ENCODE measurements at regions not wholly inside any gene's neighbourhood (a gene's known extent, or its start where the extent isn't known, plus 50 kb on each side); places are given as distances from the start of the nearest gene placed in this dataset.

DNA sequence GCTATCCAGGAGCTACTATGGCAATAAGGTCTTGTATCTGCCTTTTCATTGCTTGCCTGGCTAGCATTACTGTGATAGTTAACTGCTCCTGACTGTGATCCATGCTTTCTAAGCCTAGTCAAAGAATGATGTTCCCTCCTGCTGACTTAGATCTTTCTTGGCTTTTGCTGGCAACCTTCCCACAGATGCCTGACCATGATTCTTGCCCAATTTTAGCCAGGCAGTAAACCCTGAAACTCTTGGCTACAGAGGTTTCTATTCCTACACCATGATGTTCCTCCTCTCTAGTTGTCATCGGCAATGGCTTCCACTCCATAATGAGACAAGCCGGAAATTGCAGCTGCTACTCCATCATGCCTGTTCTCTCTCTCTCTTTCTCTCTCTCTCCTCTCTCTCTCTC is 238.1 kb downstream of the HAO1 start:
- DNase-seq (ENCODE audit: low read depth in 2 of 2) = no peak

DNA sequence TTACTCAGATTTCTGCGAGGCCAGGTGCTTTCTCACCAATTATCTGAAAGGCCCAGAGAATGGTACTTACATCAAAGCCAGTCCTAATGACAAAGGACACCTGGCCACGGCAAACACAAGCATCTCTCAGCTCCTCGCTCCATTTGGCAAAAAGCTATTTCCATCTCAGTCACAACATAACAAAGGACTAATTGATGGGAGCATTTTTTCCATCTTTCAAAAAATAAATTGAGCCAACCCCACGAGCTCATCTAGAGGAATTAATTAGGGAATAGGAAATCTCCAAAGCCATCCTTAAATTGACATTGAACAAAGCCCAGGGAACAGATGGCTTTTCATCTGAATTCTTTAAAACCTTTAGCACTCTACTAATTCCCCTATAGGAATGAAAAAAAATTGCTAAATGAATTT is 236.7 kb downstream of the HAO1 start:
- no peak for DNase-seq (ENCODE audit: low read depth in 2 of 2)

DNA sequence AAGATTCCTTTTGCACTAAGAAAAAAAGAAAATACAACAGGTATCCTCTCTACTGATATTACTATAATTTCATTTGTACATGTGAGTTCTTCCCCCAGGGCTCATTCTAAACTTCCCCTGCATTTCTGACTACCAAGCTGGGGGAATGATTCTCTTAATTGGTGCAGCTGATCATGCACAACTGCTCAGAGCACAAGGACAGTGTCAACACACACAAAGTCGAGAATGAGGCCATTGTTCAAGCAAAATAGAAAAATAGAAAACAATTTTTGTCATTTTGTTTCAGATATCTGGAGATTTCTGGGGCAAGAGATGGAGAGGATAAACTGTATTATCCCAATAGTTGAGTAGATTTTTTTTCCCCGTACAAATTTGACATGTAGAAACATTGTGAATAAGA is 236.3 kb downstream of the HAO1 start:
- no peak for DNase-seq (ENCODE audit: low read depth in 2 of 2)

DNA sequence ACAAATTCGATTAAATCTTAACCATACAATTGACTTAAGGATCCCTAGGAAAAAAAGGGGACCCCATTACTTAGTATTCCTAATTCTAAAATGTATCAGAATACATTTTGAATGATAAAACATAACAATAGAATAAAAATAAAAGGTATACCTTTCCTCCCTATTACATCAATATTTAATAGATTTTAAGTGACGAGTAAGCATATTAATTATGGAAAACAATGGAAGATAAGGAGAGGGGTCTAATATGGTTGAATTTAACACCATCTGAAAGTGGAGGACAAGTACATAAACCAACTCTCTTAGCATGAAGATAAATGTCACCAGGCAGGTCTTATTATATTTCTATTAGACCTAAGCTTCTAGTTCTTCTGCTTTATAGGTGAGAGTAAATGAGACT is 232.1 kb downstream of the HAO1 start:
- DNase-seq (ENCODE audit: low read depth in 2 of 2) = no peak

DNA sequence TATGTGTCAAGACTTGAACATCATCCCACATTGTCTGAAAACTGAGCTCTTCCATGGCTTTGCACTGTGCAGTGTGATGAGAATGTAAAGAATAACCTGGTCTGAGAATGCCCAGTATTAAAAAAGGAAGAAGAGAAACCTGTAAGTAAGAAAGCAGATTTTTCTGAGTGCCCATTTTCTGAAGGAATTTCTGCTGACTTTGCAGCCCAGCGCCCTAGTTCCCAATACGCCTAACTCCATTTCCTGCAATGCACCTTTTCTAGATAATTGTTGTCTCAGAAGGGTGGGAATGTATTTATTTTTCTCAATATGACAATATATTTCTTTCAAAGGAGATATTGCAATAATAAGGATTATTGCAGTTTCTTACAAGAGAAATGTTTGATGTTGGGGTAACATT is 231.5 kb downstream of the HAO1 start:
- DNase-seq (ENCODE audit: low read depth in 2 of 2) = no peak

DNA sequence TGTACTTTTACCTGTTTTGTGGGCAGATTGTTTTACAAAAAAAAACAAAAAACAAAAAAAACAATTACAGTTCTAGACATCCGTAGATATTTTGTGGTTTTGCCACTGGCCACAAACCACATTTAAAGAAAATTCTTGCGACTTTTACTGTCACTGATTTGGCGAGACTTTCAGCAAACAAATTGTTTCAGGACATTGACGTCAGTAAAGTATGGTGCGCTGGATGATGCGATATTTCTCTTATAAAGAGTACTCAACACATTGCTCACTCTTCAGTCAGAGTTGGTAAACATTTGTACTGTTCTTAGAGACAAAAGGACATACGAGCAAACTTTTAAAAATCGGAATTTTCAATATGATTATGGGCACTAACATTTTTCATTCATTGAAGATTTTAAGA is 229.8 kb downstream of the HAO1 start:
- DNase-seq (ENCODE audit: low read depth in 2 of 2) = no peak

DNA sequence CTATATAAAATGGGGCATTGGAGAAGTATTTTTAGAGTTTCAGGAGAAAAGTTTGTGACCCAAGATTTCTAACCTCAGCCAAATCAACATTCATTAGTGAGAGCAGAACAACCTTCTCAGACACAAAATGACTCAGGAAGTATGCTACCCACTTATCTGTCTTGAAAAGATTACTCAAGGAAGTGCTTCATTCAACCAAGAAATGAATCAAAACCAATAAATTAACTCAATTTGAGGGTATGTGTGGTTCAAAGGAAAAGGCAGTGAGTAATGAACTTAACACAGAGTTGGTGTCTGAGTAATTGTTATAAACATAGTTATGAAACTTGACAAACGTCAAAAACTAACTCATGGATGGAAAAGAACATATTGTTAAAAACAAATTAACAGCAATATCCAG is 227.6 kb downstream of the HAO1 start:
- no peak for DNase-seq (ENCODE audit: low read depth in 2 of 2)

DNA sequence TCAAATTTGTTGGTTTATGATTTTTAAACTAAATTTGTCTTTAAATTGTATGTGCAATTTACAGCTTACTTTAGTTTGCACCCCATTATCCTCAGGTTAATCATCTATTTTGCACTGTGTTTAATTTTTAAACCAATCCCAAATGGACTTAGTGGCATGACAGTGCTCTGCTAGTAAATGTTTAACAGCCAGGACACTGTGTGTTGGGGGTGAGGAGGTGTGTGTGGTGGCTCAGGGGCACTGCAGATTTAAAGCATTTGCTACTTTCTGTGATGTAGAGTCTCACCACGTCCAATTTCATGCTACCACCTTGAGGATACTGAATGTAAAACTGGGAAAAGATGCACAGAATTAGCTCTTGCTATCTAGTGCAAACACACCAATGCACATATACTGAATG is 225.7 kb downstream of the HAO1 start:
- no peak for DNase-seq (ENCODE audit: low read depth in 2 of 2)

DNA sequence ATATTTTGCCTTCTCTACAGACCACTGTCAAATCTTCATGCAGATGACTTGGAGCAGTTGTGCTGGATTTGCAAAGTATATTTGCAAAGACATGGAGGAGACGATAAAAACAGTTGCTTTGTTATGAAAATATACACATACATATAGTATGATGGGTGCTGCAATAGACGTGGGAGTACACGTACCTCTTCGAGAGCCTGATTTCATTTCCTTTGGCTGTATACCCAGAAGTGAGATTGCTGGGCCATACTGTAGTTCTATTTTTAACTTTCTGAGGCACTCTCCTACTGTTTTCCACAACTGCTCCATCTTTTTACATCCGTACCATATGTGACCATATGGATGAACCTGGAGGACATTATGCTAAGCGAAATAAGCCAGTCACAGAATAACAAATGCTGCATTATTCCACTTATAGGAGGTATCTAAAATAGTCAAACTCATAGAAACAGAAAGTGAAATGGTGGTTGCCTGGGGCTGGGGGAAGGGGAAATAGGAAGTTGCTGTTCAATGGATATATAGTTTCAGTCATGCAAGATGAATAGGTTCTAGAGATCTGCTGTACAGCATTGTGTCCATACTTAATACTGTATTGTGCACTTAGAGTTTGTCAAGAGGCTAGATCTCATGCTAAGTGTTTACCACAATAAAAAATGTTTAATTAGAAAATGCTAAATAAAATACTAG is 223.8 kb downstream of the HAO1 start:
- no peak for DNase-seq (ENCODE audit: low read depth in 2 of 2)

DNA sequence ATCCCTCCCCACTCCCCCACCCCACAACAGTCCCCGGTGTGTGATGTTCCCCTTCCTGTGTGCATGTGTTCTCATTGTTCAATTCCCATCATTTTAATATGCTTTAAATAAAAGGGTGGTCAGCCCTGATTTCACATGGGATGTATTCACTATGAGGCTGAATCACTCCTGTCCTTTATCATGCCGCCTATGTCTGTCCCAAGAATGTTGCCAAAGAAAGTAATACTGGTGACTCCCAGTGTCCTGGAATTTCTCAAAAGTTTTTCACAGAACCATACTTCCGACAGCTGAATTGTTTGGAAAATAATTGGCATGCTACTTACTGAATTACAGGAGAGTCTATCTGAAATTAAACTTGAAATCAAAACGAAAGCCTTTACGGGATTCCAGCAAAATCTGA is 217.7 kb downstream of the HAO1 start:
- no peak for DNase-seq (ENCODE audit: low read depth in 2 of 2)

DNA sequence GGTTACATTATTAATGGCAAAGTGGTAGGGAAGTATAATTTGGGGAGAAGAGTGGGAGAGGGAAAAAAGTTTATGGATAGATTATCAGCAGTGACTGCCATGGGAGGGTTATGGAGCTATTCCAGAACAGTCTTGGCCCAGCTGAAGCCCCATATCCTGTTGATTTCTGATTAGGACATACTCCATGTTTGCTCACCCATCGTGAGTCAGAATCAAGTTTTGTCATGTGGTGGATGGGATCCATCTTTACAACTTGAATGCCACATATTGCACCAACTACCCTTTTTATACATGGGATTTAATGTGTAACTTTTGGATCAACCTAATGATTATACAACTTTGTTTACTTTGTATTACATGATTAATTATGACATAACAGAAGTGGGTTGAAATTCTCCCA is 217.0 kb downstream of the HAO1 start:
- DNase-seq (ENCODE audit: low read depth in 2 of 2) = no peak

DNA sequence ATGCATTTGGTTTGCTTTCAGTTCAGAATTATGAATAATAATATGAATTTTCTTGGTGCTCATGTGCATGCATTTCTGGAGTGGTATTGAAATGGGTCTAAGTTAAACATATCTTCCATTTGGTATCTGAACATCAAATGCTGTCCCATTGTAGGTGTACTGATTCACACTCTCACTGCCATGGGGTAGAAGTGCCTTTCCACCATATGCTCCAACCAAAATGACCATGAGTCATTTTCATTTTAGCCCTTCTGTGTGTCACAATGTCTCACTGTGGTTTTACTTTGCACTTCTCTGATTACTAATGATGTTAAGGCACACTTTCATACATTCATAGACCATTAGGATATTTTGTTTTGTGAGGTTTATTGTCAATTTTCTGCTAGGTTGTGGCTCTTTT is 211.9 kb downstream of the HAO1 start:
- DNase-seq (ENCODE audit: low read depth in 2 of 2) = no peak

DNA sequence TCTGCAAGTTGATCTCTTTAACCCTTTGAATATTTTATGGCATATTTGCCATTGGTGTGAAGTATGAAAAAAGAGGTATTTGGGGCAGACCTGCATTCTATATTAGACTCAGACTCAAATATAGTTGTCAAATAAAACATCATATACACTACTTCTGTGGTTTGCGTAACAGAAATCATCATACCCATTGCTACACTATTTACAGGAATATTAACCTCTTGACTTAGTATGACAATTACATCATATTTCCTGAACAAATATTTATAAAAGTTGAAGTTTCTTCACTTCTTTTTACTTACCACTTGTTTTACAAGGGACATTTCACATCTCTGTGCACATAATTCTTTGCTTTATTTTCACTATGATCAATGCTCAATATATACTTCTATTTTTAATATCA is 206.0 kb downstream of the HAO1 start:
- DNase-seq (ENCODE audit: low read depth in 2 of 2) = no peak

DNA sequence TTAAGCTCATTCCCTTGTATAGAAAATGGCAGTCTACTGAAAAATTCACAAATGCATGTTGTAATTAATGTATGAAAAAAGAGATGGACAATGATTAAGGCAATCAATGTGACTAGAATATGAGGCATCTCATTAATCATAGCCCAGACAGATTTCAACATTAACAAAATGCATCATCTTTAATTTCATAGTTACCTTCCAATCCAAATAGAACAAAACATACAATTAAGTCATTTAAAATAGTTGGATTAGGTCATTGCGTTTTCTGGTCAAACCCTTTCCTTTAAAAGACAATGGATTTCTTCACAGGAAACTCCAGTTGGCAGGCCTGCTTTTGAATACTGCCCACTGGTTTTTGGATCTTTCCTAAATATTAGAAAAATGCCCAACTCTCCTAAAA is 203.9 kb downstream of the HAO1 start:
- no peak for DNase-seq (ENCODE audit: low read depth in 2 of 2)

DNA sequence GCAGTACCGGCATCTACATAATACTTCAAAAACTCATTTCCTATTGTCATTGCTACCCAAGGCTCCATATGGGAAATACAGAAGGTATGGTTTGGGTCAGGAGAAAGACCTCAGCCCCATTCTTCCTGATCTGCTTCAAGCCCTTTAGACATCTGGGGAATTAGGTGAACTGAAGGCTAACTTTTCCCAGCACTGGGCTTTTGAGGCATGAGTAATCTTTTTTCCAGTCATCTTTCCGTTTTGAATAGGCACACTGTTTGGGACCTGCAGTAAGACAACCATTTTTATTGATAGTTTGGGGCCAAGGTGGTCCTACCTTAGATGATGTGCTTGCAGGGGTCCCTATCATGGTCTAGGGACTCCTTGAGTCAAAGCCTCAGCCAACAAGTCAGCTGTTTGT is 198.4 kb downstream of the HAO1 start:
- no peak for DNase-seq (ENCODE audit: low read depth in 2 of 2)

DNA sequence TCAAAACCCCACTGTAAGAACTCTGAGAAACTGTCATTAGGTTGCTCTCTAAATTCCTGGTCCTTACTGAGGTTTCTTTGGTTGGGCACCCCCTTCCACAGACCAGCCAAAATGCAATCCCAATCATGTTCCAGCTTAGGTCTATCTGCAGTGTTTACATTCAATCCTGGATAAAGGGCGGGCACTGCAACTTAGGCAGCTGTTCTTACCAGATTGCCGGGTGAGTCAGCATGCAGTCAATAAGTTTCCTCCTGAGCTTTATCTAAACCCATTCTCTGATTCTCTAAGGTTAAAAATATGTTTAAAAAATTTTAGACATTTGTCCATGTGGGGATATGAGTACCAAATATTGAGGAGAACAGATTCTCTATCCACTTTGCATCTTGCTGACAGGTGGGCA is 197.8 kb downstream of the HAO1 start:
- no peak for DNase-seq (ENCODE audit: low read depth in 2 of 2)

DNA sequence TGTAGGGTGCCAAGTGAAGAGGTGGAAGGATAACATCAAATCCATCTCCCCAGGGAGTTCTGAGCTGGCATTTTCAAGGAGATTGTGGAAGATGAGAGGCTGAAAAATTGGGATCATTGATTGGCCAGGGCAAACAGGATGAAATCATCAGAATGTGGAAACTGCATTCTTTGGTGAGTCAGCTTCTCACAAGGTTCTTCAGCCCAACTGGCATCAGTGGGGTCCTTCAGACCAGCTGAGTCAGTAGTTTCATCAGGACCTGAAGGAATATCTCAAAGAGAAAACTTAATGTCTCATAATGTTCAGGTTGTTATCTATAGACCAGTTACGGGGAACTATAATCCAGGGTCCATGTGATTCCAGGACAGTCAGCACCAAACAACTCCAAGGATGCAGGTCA is 195.8 kb downstream of the HAO1 start:
- no peak for DNase-seq (ENCODE audit: low read depth in 2 of 2)

DNA sequence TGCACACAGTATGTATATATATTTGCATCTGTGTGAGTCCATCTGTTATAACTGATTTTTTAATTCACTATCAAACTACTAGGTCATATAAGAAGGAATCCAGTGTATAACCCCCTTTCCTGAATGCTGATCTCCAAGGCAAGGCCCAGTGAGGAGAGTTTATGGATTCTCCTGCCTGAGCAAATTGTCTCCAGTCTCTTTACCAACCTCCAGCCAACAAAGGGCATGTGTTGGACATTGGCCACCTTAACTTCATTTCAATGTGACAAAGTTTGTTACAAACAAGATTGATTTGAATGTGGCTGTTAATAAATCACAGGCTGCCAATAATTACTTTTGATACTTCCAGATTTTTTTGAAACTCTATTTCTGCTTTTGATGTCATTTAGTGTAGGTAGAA is 191.6 kb downstream of the HAO1 start:
- no peak for DNase-seq (ENCODE audit: low read depth in 2 of 2)

DNA sequence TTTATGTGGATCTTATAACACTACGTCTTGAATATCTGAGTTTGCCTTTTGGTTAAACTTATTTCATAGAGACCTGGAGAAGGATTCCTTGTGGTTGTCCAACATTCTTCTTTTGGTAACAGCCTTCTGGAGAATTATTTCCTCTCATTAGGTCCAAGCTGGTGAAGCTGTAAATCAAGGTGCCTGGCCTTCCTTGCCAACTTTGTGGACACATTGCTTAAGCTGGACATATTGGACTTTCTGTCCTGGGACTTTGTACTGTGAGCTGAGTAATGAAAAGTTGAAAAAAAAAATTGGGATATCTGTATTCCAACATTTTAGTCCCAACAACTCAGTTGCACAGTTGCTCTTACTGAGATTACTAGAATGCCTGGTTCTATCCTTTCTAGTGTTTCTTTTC is 186.2 kb downstream of the HAO1 start:
- no peak for DNase-seq (ENCODE audit: low read depth in 2 of 2)

DNA sequence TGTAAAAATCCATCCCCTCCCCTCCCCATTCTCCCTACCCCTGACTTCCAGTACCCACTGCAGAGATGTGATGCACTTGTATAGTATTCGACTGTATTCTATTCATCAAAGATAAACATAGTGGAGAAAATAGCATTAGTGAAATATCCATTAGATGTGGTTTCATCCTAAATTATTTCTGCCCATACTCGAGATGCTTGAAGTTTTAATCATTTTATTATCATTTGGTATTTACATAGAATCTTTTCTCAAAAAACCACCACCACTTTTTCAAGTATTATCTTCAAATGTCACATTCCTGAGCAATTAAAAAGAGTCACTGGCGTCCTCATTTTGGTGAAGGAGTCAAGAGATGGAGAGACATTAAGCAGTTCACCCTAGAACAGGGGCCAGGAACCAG is 181.9 kb downstream of the HAO1 start:
- DNase-seq (ENCODE audit: low read depth in 2 of 2) = no peak

DNA sequence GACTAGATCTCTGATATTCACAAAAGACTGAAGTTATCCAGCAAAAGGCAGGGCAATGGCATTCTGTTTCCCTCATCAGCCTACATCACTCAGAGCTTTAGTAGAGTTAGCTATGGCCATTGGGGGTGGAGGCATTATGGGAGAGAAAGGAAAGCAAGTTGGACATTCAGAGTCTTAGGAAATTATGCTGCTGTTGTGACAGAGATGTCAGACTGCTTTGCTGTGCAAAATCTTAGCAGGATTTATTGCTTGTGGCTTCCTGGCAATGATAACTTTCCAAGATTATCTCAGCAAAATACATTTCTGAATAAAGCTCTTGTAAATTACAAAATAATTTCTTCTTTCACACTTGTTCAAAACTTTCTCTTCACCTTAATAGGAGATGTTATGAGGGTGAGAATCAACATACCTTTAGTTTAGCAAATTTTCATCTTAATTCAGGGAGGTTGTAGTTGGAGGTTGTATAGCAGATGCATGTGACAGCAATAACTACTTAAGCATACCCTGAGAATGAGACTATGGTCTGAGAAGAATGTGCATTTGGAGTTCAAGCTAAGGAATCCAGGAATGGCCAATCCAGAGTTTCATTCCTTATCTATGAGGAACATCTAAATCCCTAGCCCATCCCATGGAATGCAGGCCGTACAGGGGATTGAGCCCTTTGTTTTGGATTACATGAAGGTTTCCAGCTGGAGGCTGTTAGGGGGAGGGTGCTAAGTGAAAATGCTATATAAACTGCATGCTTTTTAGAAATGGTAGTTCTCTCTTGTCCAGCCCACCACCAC is 179.8 kb downstream of the HAO1 start:
- DNase-seq (ENCODE audit: low read depth in 2 of 2) = no peak

DNA sequence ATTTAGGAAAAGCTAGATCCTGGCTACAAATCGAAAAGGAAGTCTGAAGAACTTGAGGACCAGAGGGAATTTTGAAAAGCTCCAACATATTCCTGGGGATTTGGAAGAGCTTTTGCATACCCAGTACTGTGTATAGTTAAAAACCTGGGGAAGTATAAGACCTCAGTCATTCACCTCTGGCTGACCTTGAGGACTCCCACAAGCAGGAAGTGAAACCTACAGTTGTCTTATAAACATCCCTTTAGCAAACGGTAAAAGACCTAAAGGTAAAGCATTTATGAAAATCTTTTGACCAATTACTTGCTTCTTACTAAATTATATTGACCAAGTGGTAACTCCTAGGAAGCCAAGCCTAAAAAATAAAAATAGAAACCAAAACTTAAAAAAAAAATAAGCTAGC is 175.0 kb downstream of the HAO1 start:
- DNase-seq (ENCODE audit: low read depth in 2 of 2) = no peak

DNA sequence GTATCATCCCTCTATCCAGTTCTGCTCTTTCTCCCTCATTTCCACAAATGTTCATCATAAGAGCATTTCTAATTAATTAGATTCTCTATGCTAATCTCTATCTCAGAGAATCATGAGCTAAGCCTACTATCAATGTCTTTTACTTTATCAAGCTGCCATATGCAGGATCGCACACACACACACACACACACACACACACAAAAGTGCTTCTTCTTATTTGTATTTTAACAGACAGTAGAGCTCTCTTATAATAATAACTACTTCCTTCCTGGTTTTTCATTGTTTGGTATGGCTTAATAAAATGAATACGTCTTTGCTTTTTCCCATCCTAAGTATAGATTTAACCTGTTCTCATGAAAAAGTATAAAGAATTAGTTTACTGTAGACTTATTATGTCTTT is 170.2 kb downstream of the HAO1 start:
- no peak for DNase-seq (ENCODE audit: low read depth in 2 of 2)

DNA sequence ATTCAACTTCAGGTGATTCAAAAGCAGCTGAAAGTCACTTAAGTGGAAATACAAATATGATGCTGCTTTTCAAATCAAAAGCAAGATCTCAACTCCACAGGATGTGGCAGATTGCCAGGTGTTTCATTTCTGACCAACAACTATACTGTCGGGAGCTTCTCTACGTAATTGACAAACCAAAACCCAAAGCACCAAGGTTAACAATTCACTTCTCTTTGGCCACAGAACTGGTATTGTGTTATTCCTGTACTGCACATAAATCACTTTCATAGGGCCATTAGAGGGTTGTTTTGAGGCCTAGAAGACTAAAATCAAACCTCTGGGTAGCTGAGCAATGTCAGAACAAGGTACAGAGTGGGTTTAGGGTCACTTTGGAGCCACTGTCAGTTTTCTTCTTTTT is 169.7 kb downstream of the HAO1 start:
- DNase-seq (ENCODE audit: low read depth in 2 of 2) = no peak
